ENCODE measurements at regions not wholly inside any gene's neighbourhood (a gene's known extent, or its start where the extent isn't known, plus 50 kb on each side); places are given as distances from the start of the nearest gene placed in this dataset.

DNA sequence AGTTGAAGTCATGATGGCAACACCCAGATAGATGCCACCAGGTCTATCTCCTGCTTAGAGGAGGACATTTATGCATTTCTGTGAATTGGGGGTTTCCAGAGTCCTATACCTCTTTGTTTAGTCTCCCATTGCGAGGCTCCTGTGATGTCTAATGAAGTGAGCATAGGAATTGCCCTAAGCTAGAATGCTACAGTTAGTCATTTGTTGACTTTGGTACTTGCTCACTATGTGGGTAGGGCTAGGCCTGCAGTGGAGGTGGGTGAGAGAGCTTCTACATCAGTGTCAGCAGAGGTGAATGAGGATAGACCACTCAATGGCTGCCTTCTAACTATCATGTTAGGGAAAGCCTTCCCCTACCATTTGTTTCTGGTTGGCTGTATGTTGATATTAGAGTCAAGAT, 173.3 kb upstream of the POC5 start:
- no peak overlapping the region for H3K4me3 ChIP-seq
- H3K9me3 ChIP-seq = peaks cover 0 to 13% (median 2%) of the 10 kb centered on the region in 8 donors
- H3K27me3 ChIP-seq (replicated peaks in 1 of 7) = no peaks in the 10 kb centered on the region
- H3K36me3 ChIP-seq = no peaks in the 10 kb centered on the region
- 64 to 79% (median 76%) methylated on average over 1 of the region's 1 CpG for WGBS, 5 donors
- intact Hi-C loops (cut with DNase I; ENCODE audit: low total_unique reads) = no loop called here
- no peak overlapping the region for H3K27ac ChIP-seq
- DNase-seq = no peak
- TF ChIP-seq POLR2A (IDR thresholded peaks at IDR 0.05) = no peak
- TF ChIP-seq, protein P1, sequence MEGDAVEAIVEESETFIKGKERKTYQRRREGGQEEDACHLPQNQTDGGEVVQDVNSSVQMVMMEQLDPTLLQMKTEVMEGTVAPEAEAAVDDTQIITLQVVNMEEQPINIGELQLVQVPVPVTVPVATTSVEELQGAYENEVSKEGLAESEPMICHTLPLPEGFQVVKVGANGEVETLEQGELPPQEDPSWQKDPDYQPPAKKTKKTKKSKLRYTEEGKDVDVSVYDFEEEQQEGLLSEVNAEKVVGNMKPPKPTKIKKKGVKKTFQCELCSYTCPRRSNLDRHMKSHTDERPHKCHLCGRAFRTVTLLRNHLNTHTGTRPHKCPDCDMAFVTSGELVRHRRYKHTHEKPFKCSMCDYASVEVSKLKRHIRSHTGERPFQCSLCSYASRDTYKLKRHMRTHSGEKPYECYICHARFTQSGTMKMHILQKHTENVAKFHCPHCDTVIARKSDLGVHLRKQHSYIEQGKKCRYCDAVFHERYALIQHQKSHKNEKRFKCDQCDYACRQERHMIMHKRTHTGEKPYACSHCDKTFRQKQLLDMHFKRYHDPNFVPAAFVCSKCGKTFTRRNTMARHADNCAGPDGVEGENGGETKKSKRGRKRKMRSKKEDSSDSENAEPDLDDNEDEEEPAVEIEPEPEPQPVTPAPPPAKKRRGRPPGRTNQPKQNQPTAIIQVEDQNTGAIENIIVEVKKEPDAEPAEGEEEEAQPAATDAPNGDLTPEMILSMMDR (IDR thresholded peaks at IDR 0.05 in 8 of 11, conservative IDR thresholded peaks at IDR 0.05 in 3 of 11) = no peak
- H3K4me1 ChIP-seq = no peaks in the 10 kb centered on the region

DNA sequence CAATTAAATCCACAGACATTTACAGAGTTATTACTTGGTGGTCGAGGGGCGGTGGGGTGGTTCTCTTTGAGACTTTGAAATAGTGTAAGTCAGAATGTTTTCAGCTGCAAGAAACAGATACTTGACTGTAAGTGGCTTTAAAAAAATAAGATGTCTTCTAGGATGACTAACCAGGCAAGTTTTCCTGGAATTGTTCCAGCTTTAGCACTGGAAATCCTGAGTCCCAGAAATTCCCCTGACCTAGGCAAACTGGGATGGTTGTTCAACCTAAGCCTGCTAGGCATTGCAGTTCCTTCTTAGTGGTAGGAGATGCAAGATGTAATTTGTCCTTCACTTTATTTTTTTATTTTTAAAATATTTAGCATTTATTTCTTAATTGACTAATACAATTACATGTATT, 169.5 kb upstream of the POC5 start:
- H3K4me3 ChIP-seq = no peak overlapping the region
- no peaks in the 10 kb centered on the region for H3K4me1 ChIP-seq
- DNase-seq = no peak
- no peaks in the 10 kb centered on the region for H3K36me3 ChIP-seq
- no peak for TF ChIP-seq POLR2AphosphoS5 (IDR thresholded peaks at IDR 0.05)
- no peak for TF ChIP-seq POLR2A (IDR thresholded peaks at IDR 0.05)
- TF ChIP-seq, protein P1 (IDR thresholded peaks at IDR 0.05 in 8 of 11, conservative IDR thresholded peaks at IDR 0.05 in 3 of 11) = no peak
- intact Hi-C loops (cut with DNase I; ENCODE audit: low total_unique reads) = no loop called here
- H3K9me3 ChIP-seq = peaks cover 0 to 4% (median 0%) of the 10 kb centered on the region in 8 donors
- no peaks in the 10 kb centered on the region for H3K27me3 ChIP-seq (replicated peaks in 1 of 7)
- H3K27ac ChIP-seq = no peak overlapping the region
- 55 to 89% (median 83%) methylated on average over 2 of the region's 2 CpGs for WGBS, 5 donors

DNA sequence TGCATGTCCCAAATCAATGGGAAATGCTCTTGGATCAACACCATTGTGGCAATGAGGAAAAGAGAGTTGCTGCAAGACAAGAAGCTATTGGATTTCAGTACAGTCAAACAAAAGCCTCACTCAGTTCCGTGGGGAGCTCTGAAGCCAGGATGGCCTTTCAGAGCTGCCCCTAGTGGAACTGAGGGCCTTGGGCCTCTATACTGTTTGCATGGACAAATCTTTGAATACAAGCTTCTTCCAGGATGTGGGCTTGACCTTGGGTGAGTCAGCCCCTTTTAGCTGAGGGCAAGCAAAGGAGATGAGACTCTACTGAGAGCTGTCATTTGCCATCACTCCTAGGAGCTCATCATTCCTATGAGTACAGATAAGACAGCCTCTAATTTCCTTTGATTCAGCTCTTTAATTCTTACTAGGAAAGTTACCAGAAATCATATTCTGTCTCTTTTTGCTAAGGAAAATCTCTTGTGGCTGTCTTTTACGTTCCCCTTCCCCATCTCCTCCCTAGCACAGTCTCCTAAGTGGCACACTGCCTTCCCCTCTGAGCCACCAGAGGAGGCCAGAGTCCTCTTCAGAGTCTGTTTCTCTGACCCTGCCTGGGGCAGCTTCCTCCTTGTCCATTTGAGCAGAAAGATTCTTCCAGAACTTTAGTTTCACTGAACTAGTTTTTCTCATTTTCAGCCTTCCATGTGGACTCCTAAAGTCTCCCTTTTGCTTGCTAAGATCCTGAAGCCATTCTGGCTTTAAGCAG, 168.8 kb upstream of the POC5 start:
- peak; percentile 60 for DNase-seq
- intact Hi-C loops (cut with DNase I; ENCODE audit: low total_unique reads) = no loop called here
- TF ChIP-seq, protein P1 (IDR thresholded peaks at IDR 0.05 in 8 of 11, conservative IDR thresholded peaks at IDR 0.05 in 3 of 11) = peak in 7 of 11 experiments; percentile 11 to 46 (median 18)
- TF ChIP-seq POLR2A (IDR thresholded peaks at IDR 0.05) (no peak), POLR2AphosphoS5 (IDR thresholded peaks at IDR 0.05) (no peak)
- WGBS, 5 donors = 64 to 71% (median 67%) methylated on average over 2 of the region's 2 CpGs
- Histone ChIP-seq H3K36me3 (no peaks in the 10 kb centered on the region), H3K9me3 (peaks cover 0 to 7% (median 2%) of the 10 kb centered on the region in 8 donors), H3K4me1 (no peaks in the 10 kb centered on the region), H3K4me3 (no peak overlapping the region), H3K27me3 (replicated peaks in 1 of 7) (no peaks in the 10 kb centered on the region), H3K27ac (no peak overlapping the region)

DNA sequence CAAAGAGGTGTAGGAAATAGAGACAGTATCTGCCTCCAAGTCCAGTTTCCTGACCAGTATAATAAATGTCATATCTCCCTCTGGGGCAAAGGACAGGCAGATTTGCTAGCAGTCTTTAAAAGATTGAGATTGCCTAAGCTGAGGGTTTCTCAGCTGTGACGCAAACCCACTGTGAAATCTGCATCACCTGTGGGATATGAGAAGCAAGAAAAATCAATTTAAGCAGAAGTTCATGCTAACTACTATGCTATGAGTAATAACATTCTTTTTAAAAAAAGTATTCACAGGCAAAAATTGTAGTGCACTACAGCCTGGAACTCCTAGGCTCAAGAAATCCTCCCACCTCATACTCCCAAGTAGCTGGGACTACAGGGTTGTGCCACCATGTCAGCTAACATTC, 168.1 kb upstream of the POC5 start:
- WGBS, 5 donors = 65 to 94% (median 73%) methylated on average over 1 of the region's 1 CpG
- TF ChIP-seq POLR2AphosphoS5 (IDR thresholded peaks at IDR 0.05) (no peak), POLR2A (IDR thresholded peaks at IDR 0.05) (no peak)
- TF ChIP-seq, protein P1 (IDR thresholded peaks at IDR 0.05 in 8 of 11, conservative IDR thresholded peaks at IDR 0.05 in 3 of 11) = no peak
- Histone ChIP-seq H3K27ac (no peak overlapping the region), H3K4me1 (no peaks in the 10 kb centered on the region), H3K9me3 (peaks cover 0 to 14% (median 9%) of the 10 kb centered on the region in 8 donors), H3K4me3 (no peak overlapping the region), H3K27me3 (replicated peaks in 1 of 7) (no peaks in the 10 kb centered on the region), H3K36me3 (no peaks in the 10 kb centered on the region)
- no peak for DNase-seq
- intact Hi-C loops (cut with DNase I; ENCODE audit: low total_unique reads) = no loop called here
